Endothelial cell of umbilical vein (primary cell): ENCODE measurements at regions not wholly inside any gene's neighbourhood (a gene's known extent, or its start where the extent isn't known, plus 50 kb on each side); places are given as distances from the start of the nearest gene placed in this dataset.

Experiments
- CTCF ChIP-seq, 2 donors: IDR thresholded peaks; 1 replicate in 1 of 2; 2 replicates in 1 of 2; pipeline ENCODE4 v1.5.1; 2011; ENCODE audit warnings: low read length in 2 of 2, mild to moderate bottlenecking in 2 of 2, moderate library complexity in 2 of 2, control low read depth in 1 of 2, inconsistent platforms in 1 of 2, low read depth in 1 of 2; ENCODE audit not compliant: insufficient read depth in 1 of 2; ENCODE audit errors: extremely low read depth in 1 of 2
- FOS ChIP-seq: IDR thresholded peaks from 2 replicates; pipeline ENCODE4 v1.6.1; 2011; ENCODE audit warnings: mild to moderate bottlenecking, low read length, moderate library complexity, borderline replicate concordance; ENCODE audit not compliant: insufficient read depth
- POLR2AphosphoS5 ChIP-seq: IDR thresholded peaks from 2 replicates; pipeline ENCODE4 v1.6.1; 2012; ENCODE audit warnings: low read depth, mild to moderate bottlenecking, control low read depth, low read length, moderate library complexity; ENCODE audit not compliant: insufficient read depth

GRCh38 chr7:113996405-113996804 is 77.6 kb upstream of the PPP1R3A start:
- no peak for TF ChIP-seq CTCF (IDR thresholded peaks at IDR 0.05; ENCODE audit: extremely low read depth in 1 of 2, insufficient read depth in 1 of 2, low read depth in 1 of 2, low read length in 2 of 2)
- no peak for TF ChIP-seq FOS
- TF ChIP-seq POLR2AphosphoS5: no peak
